Caco-2 (cell line): ENCODE measurements at regions not wholly inside any gene's neighbourhood (a gene's known extent, or its start where the extent isn't known, plus 50 kb on each side); places are given as distances from the start of the nearest gene placed in this dataset.

ENCODE experiments used
- BruUV-seq: library from RNA; stranded (reverse); fragments of 400-500 nt; replicated peaks from 2 replicates; lab custom pipeline; 2021; lab: Mats Ljungman, UMichigan
- CTCF ChIA-PET: fragments of 300-600 bp; sonication (Branson Sonifier 250); formaldehyde crosslinking; loops from one replicate; lab custom pipeline; 2022; ENCODE audit warnings: antibody characterized with exemption; lab: Charles Lee
- POLR2A ChIA-PET: fragments of 300-600 bp; sonication (Branson Sonifier 250); formaldehyde crosslinking; loops from one replicate; lab custom pipeline; 2022; ENCODE audit warnings: antibody characterized with exemption; lab: Charles Lee
- DNase-seq, 2 experiments: peaks; one replicate each; pipeline versions ENCODE4 v3.0.0 to v3.0.0-alpha.2; 2020 to 2022
- H3K27me3 ChIP-seq: replicated peaks from 2 replicates; pipeline ENCODE4 v1.6.0; 2011; ENCODE audit warnings: low read length; ENCODE audit not compliant: control insufficient read depth, insufficient read depth
- H3K36me3 ChIP-seq: 2 replicates; pipeline ENCODE4 v1.5.1; 2011; ENCODE audit warnings: low read length; ENCODE audit not compliant: control insufficient read depth, insufficient read depth
- H3K4me1 ChIP-seq: fragments of 250-450 bp; sonication (Bioruptor Pico); 2 replicates; pipeline ENCODE4 v1.5.1; 2020; ENCODE audit warnings: mild to moderate bottlenecking
- H3K4me3 ChIP-seq: 2 replicates; pipeline ENCODE4 v1.5.1; 2011; ENCODE audit warnings: low read depth, mild to moderate bottlenecking, control low read depth, low read length
- H3K9me3 ChIP-seq: fragments of 250-450 bp; sonication (Bioruptor Pico); 2 replicates; pipeline ENCODE4 v1.5.1; 2020; ENCODE audit warnings: mild to moderate bottlenecking, moderate library complexity
- H3K27ac Mint-ChIP-seq: one replicate; pipeline ENCODE4 v1.8.0; 2022; ENCODE audit warnings: mixed read lengths; ENCODE audit not compliant: unreplicated experiment
- H3K27me3 Mint-ChIP-seq: one replicate; pipeline ENCODE4 v1.8.0; 2022; ENCODE audit warnings: mixed read lengths; ENCODE audit not compliant: insufficient read depth, unreplicated experiment
- H3K36me3 Mint-ChIP-seq: one replicate; pipeline ENCODE4 v1.8.0; 2022; ENCODE audit warnings: mild to moderate bottlenecking, mixed read lengths; ENCODE audit not compliant: insufficient read depth, unreplicated experiment
- H3K4me1 Mint-ChIP-seq: one replicate; pipeline ENCODE4 v1.8.0; 2022; ENCODE audit warnings: low read depth, mixed read lengths; ENCODE audit not compliant: unreplicated experiment
- H3K4me3 Mint-ChIP-seq: one replicate; pipeline ENCODE4 v1.8.0; 2022; ENCODE audit warnings: mild to moderate bottlenecking, moderate library complexity, mixed read lengths; ENCODE audit not compliant: unreplicated experiment
- H3K9me3 Mint-ChIP-seq: one replicate; pipeline ENCODE4 v1.8.0; 2022; ENCODE audit warnings: mixed read lengths; ENCODE audit not compliant: unreplicated experiment
- CTCF ChIP-seq, 2 experiments: fragments of 200-600 bp in 1 of 2; IDR thresholded peaks; 1 replicate in 1 of 2; 2 replicates in 1 of 2; pipeline versions ENCODE4 v1.5.1 to v1.8.0; 2011 to 2022; ENCODE audit warnings: antibody characterized with exemption in 1 of 2, control low read depth in 1 of 2, inconsistent platforms in 1 of 2, low read depth in 1 of 2, low read length in 1 of 2, mild to moderate bottlenecking in 1 of 2, moderate library complexity in 1 of 2; ENCODE audit not compliant: insufficient read depth in 1 of 2, severe bottlenecking in 1 of 2, unreplicated experiment in 1 of 2
- intact Hi-C: fragments of 100-400 bp; cut with micrococcal nuclease; formaldehyde crosslinking; loops from one replicate; pipeline ENCODE4 v1.10.0; 2022; ENCODE audit not compliant: unreplicated experiment

- intact Hi-C loops = no loop called here
- Mint-ChIP-seq H3K27me3 (peaks cover 3% of the 10 kb centered on the region), H3K9me3 (no peaks in the 10 kb centered on the region), H3K4me1 (peaks cover 7% of the 10 kb centered on the region), H3K27ac (no peak overlapping the region), H3K4me3 (no peak overlapping the region), H3K36me3 (no peaks in the 10 kb centered on the region)
- TF ChIP-seq CTCF (IDR thresholded peaks at IDR 0.05; ENCODE audit: insufficient read depth in 1 of 2, low read depth in 1 of 2, low read length in 1 of 2, severe bottlenecking in 1 of 2, unreplicated experiment in 1 of 2) = no peak
- H3K4me1 ChIP-seq = no peaks in the 10 kb centered on the region
- no peak for DNase-seq
- CTCF ChIA-PET = no interaction called here
- no peak overlapping the region for H3K4me3 ChIP-seq
- POLR2A ChIA-PET = no interaction called here
- no peaks in the 10 kb centered on the region for H3K27me3 ChIP-seq
- H3K9me3 ChIP-seq = no peaks in the 10 kb centered on the region
- no TSS peak for BruUV-seq
- H3K36me3 ChIP-seq = no peaks in the 10 kb centered on the region
Measured at GRCh38 chr6:40688214-40688761, 101.1 kb upstream of the LRFN2 start.

GRCh38 chr6:40685862-40686261, 98.7 kb upstream of the LRFN2 start:
- no peak overlapping the region for H3K27ac Mint-ChIP-seq
- no peak overlapping the region for H3K4me3 Mint-ChIP-seq
- no peaks in the 10 kb centered on the region for H3K36me3 ChIP-seq
- peaks cover 12% of the 10 kb centered on the region for H3K27me3 Mint-ChIP-seq
- H3K27me3 ChIP-seq = no peaks in the 10 kb centered on the region; the same call in 1 of the 2 replicates
- H3K4me1 ChIP-seq = no peaks in the 10 kb centered on the region
- H3K36me3 Mint-ChIP-seq = no peaks in the 10 kb centered on the region
- no peak for DNase-seq
- H3K9me3 Mint-ChIP-seq = no peaks in the 10 kb centered on the region
- no TSS peak for BruUV-seq
- intact Hi-C loops = no loop called here
- no peaks in the 10 kb centered on the region for H3K9me3 ChIP-seq
- POLR2A ChIA-PET = no interaction called here
- CTCF ChIA-PET = no interaction called here
- H3K4me3 ChIP-seq = no peak overlapping the region
- no peaks in the 10 kb centered on the region for H3K4me1 Mint-ChIP-seq
- no peak for TF ChIP-seq CTCF (IDR thresholded peaks at IDR 0.05; ENCODE audit: insufficient read depth in 1 of 2, low read depth in 1 of 2, low read length in 1 of 2, severe bottlenecking in 1 of 2, unreplicated experiment in 1 of 2)

DNA sequence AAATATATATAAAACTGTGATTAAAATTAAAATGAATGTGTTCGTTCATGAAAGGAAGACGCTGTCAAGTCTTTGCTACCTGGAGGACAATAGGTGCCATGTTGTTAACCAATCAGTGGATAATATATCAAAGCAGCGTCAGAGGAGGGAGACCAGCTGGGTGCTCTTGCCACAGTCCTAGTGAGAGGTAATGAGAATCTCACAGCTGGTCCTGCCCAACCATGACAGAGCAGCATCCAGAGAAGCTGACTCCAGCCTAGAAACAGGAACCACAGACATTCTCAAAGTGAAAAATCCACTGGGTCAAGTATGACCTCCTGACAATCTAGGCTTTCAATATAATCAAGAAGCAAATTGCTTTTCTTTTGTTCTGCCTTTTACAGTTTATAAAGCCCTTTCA, 94.5 kb upstream of the LRFN2 start:
- TF ChIP-seq CTCF (IDR thresholded peaks at IDR 0.05; ENCODE audit: insufficient read depth in 1 of 2, low read depth in 1 of 2, low read length in 1 of 2, severe bottlenecking in 1 of 2, unreplicated experiment in 1 of 2) = no peak

More for the DNA sequence above, 94.5 kb upstream of the LRFN2 start:
- H3K27ac Mint-ChIP-seq = no peak overlapping the region
- ChIA-PET CTCF (no interaction called here), POLR2A (no interaction called here)
- H3K36me3 Mint-ChIP-seq = no peaks in the 10 kb centered on the region
- H3K4me3 Mint-ChIP-seq = no peak overlapping the region
- no peak for DNase-seq
- H3K9me3 Mint-ChIP-seq = no peaks in the 10 kb centered on the region
- no TSS peak for BruUV-seq
- Histone ChIP-seq H3K4me3 (no peak overlapping the region), H3K4me1 (no peaks in the 10 kb centered on the region), H3K9me3 (no peaks in the 10 kb centered on the region), H3K36me3 (no peaks in the 10 kb centered on the region), H3K27me3 (no peaks in the 10 kb centered on the region; the same call in 1 of the 2 replicates)
- H3K4me1 Mint-ChIP-seq = no peaks in the 10 kb centered on the region
- intact Hi-C loops = no loop called here
- peaks cover 15% of the 10 kb centered on the region for H3K27me3 Mint-ChIP-seq
